HepG2 (cell line): ENCODE measurements at regions not wholly inside any gene's neighbourhood (a gene's known extent, or its start where the extent isn't known, plus 50 kb on each side); places are given as distances from the start of the nearest gene placed in this dataset.

Experiments
- ATAC-seq: fragments of 200-7000 bp; cut with Tn5 transposase; 3 replicates; pipeline ENCODE4 v1.9.1; 2020; ENCODE audit warnings: mild to moderate bottlenecking, moderate library complexity
- BruUV-seq: library from RNA; stranded (reverse); fragments of 400-500 nt; replicated peaks from 2 replicates; lab custom pipeline; 2021; lab: Mats Ljungman, UMichigan
- CTCF ChIA-PET: fragments of 300-600 bp; formaldehyde crosslinking; extraction: SDS; loops from one replicate; lab custom pipeline; 2021; ENCODE audit warnings: low total read pairs, inconsistent platforms, low intra/inter-chr PET ratio; lab: Yijun Ruan, JAX
- POLR2A ChIA-PET: fragments of 350-600 bp; sonication (Branson Sonifier 250); formaldehyde crosslinking; loops from one replicate; lab custom pipeline; 2020; ENCODE audit warnings: antibody characterized with exemption, inconsistent platforms; lab: Yijun Ruan, JAX
- DNase-seq: peaks from one replicate; pipeline ENCODE4 v3.0.0-alpha.2; 2015; ENCODE audit warnings: low spot score
- FAIRE-seq: peaks from 3 replicates; lab custom pipeline; 2011; peaks lifted over from hg19 to GRCh38; lab: Jason Lieb, UNC
- H2AFZ ChIP-seq: one replicate; pipeline ENCODE4 v1.6.1; 2011; ENCODE audit warnings: low read length, inconsistent platforms
- H3K27ac ChIP-seq: fragments of 300-600 bp; 3 replicates; pipeline ENCODE4 v1.8.0; 2011; ENCODE audit warnings: mixed run types, mild to moderate bottlenecking, mixed read lengths, low read length, inconsistent platforms; ENCODE audit not compliant: insufficient read depth; ENCODE audit errors: extremely low read length
- H3K27me3 ChIP-seq, 2 experiments: fragments of 200-600 bp in 1 of 2; 2 replicates in 1 of 2; 3 replicates in 1 of 2; pipeline versions ENCODE4 v1.6.0 to v1.8.0; 2011; ENCODE audit warnings: low read length in 2 of 2, mild to moderate bottlenecking in 2 of 2, moderate library complexity in 2 of 2, inconsistent platforms in 1 of 2; ENCODE audit not compliant: insufficient read depth in 2 of 2, control insufficient read depth in 1 of 2
- H3K36me3 ChIP-seq, 2 experiments: fragments of 200-600 bp in 1 of 2; replicated peaks in 1 of 2; 2 replicates in 1 of 2; 3 replicates in 1 of 2; pipeline versions ENCODE4 v1.5.1 to v1.8.0; 2011; ENCODE audit warnings: low read length in 2 of 2, inconsistent platforms in 1 of 2; ENCODE audit not compliant: insufficient read depth in 2 of 2, control insufficient read depth in 1 of 2
- H3K4me1 ChIP-seq: 2 replicates; pipeline ENCODE4 v1.5.1; 2012; ENCODE audit warnings: low read length, inconsistent platforms; ENCODE audit not compliant: insufficient read depth
- H3K4me2 ChIP-seq: 2 replicates; pipeline ENCODE4 v1.6.0; 2011; ENCODE audit warnings: low read depth, low read length, inconsistent platforms
- H3K4me3 ChIP-seq, 3 experiments: fragments of 200-600 bp in 1 of 3; sonication (generic), shearing (Covaris generic) in 1 of 3; replicated peaks in 1 of 3; 2 replicates each; pipeline ENCODE4 v1.5.1; 2011 to 2016; ENCODE audit warnings: low read length in 3 of 3, inconsistent platforms in 2 of 3, low read depth in 2 of 3, mild to moderate bottlenecking in 2 of 3, control low read depth in 1 of 3, mixed read lengths in 1 of 3; ENCODE audit not compliant: insufficient read depth in 1 of 3
- H3K79me2 ChIP-seq: one replicate; pipeline ENCODE4 v1.6.1; 2011; ENCODE audit warnings: low read length, inconsistent platforms; ENCODE audit not compliant: insufficient read depth
- H3K9ac ChIP-seq: 2 replicates; pipeline ENCODE4 v1.6.0; 2011; ENCODE audit warnings: mild to moderate bottlenecking, low read depth, low read length, inconsistent platforms; ENCODE audit not compliant: insufficient read depth
- H3K9me3 ChIP-seq: 2 replicates; pipeline ENCODE4 v1.5.1; 2012; ENCODE audit warnings: mild to moderate bottlenecking, low read length
- H4K20me1 ChIP-seq: 2 replicates; pipeline ENCODE4 v1.6.0; 2011; ENCODE audit warnings: inconsistent platforms, mild to moderate bottlenecking, low read length, moderate library complexity; ENCODE audit not compliant: insufficient read depth
- BRD4 ChIP-seq: sonication (generic); formaldehyde crosslinking; IDR thresholded peaks from 2 replicates; pipeline ENCODE4 v1.4.0; 2020; ENCODE audit warnings: missing genetic modification reagents
- FOXP1 ChIP-seq, 2 experiments: fragments of 450-650 bp in 1 of 2; IDR thresholded peaks; 2 replicates each; pipeline ENCODE4 v1.6.1; 2017 to 2018; ENCODE audit warnings: antibody characterized with exemption in 1 of 2
- GABPB1 ChIP-seq: IDR thresholded peaks from 2 replicates; pipeline ENCODE4 v1.6.1; 2016; ENCODE audit warnings: mild to moderate bottlenecking, missing genetic modification reagents, moderate library complexity, missing compliant biosample characterization
- GTF2F1 ChIP-seq: fragments of 150-350 bp; IDR thresholded peaks from 2 replicates; pipeline ENCODE4 v1.6.1; 2014; ENCODE audit warnings: low read length
- HNRNPLL ChIP-seq: fragments of 200-400 bp; formaldehyde crosslinking; IDR thresholded peaks from 2 replicates; pipeline ENCODE4 v1.6.1; 2017; ENCODE audit warnings: mild to moderate bottlenecking, low read depth, low read length; ENCODE audit not compliant: poor library complexity, severe bottlenecking
- ISL2 ChIP-seq: sonication (generic); formaldehyde crosslinking; IDR thresholded peaks from 2 replicates; pipeline ENCODE4 v1.5.0; 2020; ENCODE audit warnings: missing genetic modification reagents
- KLF16 ChIP-seq, 2 experiments: sonication (generic) in 1 of 2; formaldehyde crosslinking in 1 of 2; IDR thresholded peaks; 2 replicates each; pipeline versions ENCODE4 v1.6.1 to v1.8.0; 2016 to 2023; ENCODE audit warnings: missing genetic modification reagents in 2 of 2, missing compliant biosample characterization in 1 of 2
- PHB2 ChIP-seq: fragments of 450-650 bp; IDR thresholded peaks from 2 replicates; pipeline ENCODE4 v1.6.1; 2018; ENCODE audit not compliant: partially characterized antibody
- PLRG1 ChIP-seq: fragments of 450-650 bp; conservative IDR thresholded peaks from 2 replicates; pipeline ENCODE4 v1.6.1; 2016
- SRSF9 ChIP-seq: fragments of 200-400 bp; formaldehyde crosslinking; IDR thresholded peaks from 2 replicates; pipeline ENCODE4 v1.6.1; 2018; ENCODE audit warnings: borderline replicate concordance, mild to moderate bottlenecking, low read depth, low read length; ENCODE audit not compliant: insufficient read depth, poor library complexity, severe bottlenecking
- ZBTB7B ChIP-seq: sonication (generic); formaldehyde crosslinking; IDR thresholded peaks from 2 replicates; pipeline ENCODE4 v1.4.0; 2020; ENCODE audit warnings: missing genetic modification reagents
- ZNF274 ChIP-seq: sonication (generic); formaldehyde crosslinking; IDR thresholded peaks from 2 replicates; pipeline ENCODE4 v1.5.1; 2020; ENCODE audit warnings: mild to moderate bottlenecking, missing genetic modification reagents
- ZNF557 ChIP-seq: sonication (generic); formaldehyde crosslinking; IDR thresholded peaks from 2 replicates; pipeline ENCODE4 v1.4.0; 2020; ENCODE audit warnings: missing genetic modification reagents
- ZNF747 ChIP-seq: sonication (generic); formaldehyde crosslinking; IDR thresholded peaks from 2 replicates; pipeline ENCODE4 v1.8.1; 2023; ENCODE audit warnings: missing genetic modification reagents, mild to moderate bottlenecking, borderline replicate concordance
- ZNF749 ChIP-seq: sonication (generic); formaldehyde crosslinking; IDR thresholded peaks from 2 replicates; pipeline ENCODE4 v1.8.0; 2022; ENCODE audit warnings: mild to moderate bottlenecking, missing genetic modification reagents, moderate library complexity, borderline replicate concordance
- ZNF766 ChIP-seq: sonication (generic); formaldehyde crosslinking; IDR thresholded peaks from 2 replicates; pipeline ENCODE4 v1.5.0; 2020; ENCODE audit warnings: missing genetic modification reagents, borderline replicate concordance
- WGBS: methylation state at CpG from one replicate; pipeline ENCODE4 v1.1.6; 2017; ENCODE audit warnings: low lambda C conversion rate; 5-methylcytosine and 5-hydroxymethylcytosine counted together
- in situ Hi-C: cut with HindIII; loops from 2 replicates; pipeline ENCODE4 v1.10.0; 2017; ENCODE audit warnings: low pct_unique_long_range_greater_than_20kb; ENCODE audit not compliant: extremely low pct_ligation_motif_present
- intact Hi-C: fragments of 100-400 bp; cut with micrococcal nuclease; formaldehyde crosslinking; loops from one replicate; pipeline ENCODE4 v1.10.0; 2022; ENCODE audit not compliant: unreplicated experiment
- TF ChIP-seq, protein P1 (sequence below): sonication (generic); formaldehyde crosslinking; conservative IDR thresholded peaks from 2 replicates; pipeline ENCODE4 v1.8.0; 2022; ENCODE audit warnings: missing genetic modification reagents
- TF ChIP-seq, protein P2 (sequence below): sonication (generic); formaldehyde crosslinking; IDR thresholded peaks from 2 replicates; pipeline ENCODE4 v1.8.0; 2022; ENCODE audit warnings: mild to moderate bottlenecking, missing genetic modification reagents
- TF ChIP-seq, protein P3 (sequence below): sonication (generic); formaldehyde crosslinking; IDR thresholded peaks from 2 replicates; pipeline ENCODE4 v1.4.0; 2020; ENCODE audit warnings: missing genetic modification reagents

DNA sequence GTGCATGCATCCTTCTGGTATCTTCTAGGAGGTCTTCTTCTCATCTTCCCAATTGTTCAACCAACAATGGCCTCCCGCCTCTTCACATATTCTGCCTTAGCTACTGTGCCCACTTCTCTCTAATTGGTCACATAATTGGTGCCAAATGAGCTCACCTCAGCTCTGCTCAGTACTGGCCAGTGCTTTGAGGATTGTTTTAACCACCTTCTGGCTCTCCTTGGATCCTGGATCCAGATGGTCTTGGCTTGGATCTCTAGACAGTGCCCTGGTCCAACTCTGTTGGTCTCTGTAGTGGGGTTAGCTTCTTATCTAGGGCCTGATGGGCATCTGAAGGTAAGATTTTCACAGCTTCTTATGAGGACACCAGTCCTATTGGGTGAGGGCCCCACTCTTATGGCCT, 820.8 kb downstream of the TYW1 start:
- Histone ChIP-seq H3K9ac (no peak overlapping the region), H4K20me1 (no peaks in the 10 kb centered on the region), H3K4me2 (no peak overlapping the region), H3K4me1 (no peaks in the 10 kb centered on the region), H3K27me3 (no peaks in the 10 kb centered on the region), H3K27ac (no peak overlapping the region), H3K4me3 (no peak overlapping the region), H3K36me3 (no peaks in the 10 kb centered on the region)
- in situ Hi-C loops = no loop called here
- no peak for ATAC-seq
- BruUV-seq = no TSS peak
- no peak for DNase-seq
- POLR2A ChIA-PET = no interaction called here
- intact Hi-C loops = no loop called here
- no peak for FAIRE-seq
- no peak for TF ChIP-seq PLRG1
- TF ChIP-seq SRSF9 = no peak
- no peak for TF ChIP-seq ZNF274 (CRISPR knock-in tag)
- TF ChIP-seq BRD4 (CRISPR knock-in tag) = no peak
- no peak for TF ChIP-seq ZNF749 (CRISPR knock-in tag)
- no peak for TF ChIP-seq ZNF557
- TF ChIP-seq HNRNPLL = no peak
- TF ChIP-seq GABPB1 (CRISPR knock-in tag) = no peak
- TF ChIP-seq, all 625 proteins: peak for 0
- 29% methylated on average over 1 of the region's 1 CpG for WGBS
- Histone ChIP-seq H3K79me2 (no peaks in the 10 kb centered on the region), H3K9me3 (no peaks in the 10 kb centered on the region), H2AFZ (no peak overlapping the region)
- CTCF ChIA-PET = no interaction called here

DNA sequence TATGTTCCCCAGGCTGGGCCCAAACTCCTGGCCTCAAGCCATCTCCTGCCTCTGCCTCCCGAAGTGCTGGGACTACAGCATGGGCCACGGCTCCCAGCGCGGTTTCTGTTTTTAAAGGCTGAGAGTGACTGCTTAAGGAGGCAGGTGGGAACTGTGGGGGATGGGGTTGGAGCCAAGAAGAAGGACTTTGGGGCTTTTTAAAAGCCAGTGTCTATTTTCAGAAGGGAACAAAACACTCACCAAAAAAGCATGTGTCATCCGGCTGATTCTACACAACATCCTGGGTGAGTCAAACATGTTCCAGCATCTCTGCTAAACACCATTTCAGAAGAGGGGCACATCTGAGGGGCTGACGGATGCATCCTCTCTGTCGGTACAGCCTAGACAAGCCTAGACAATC, 824.5 kb downstream of the TYW1 start:
- no peaks in the 10 kb centered on the region for H3K27me3 ChIP-seq
- ATAC-seq (no peak), DNase-seq (no peak), FAIRE-seq (no peak)
- H3K4me2 ChIP-seq = no peak overlapping the region
- intact Hi-C loops = no loop called here
- H3K36me3 ChIP-seq = no peaks in the 10 kb centered on the region
- ChIA-PET CTCF (no interaction called here), POLR2A (no interaction called here)
- WGBS = 61% methylated on average over 7 of the region's 7 CpGs
- in situ Hi-C loops = no loop called here
- H3K9me3 ChIP-seq = no peaks in the 10 kb centered on the region
- H3K27ac ChIP-seq = no peak overlapping the region
- H3K79me2 ChIP-seq = no peaks in the 10 kb centered on the region
- H4K20me1 ChIP-seq = no peaks in the 10 kb centered on the region
- BruUV-seq = no TSS peak
- no peaks in the 10 kb centered on the region for H3K4me1 ChIP-seq
- H2AFZ ChIP-seq = no peak overlapping the region
- H3K4me3 ChIP-seq = no peak overlapping the region
- H3K9ac ChIP-seq = no peak overlapping the region
- TF ChIP-seq ISL2 = no peak
- no peak for TF ChIP-seq FOXP1 (IDR thresholded peaks at IDR 0.05)
- TF ChIP-seq FOXP1 (CRISPR knock-in tag; IDR thresholded peaks at IDR 0.05) = no peak
- TF ChIP-seq KLF16 (CRISPR knock-in tag; IDR thresholded peaks at IDR 0.05) = no peak
- TF ChIP-seq GTF2F1 = no peak
- TF ChIP-seq, protein P1, sequence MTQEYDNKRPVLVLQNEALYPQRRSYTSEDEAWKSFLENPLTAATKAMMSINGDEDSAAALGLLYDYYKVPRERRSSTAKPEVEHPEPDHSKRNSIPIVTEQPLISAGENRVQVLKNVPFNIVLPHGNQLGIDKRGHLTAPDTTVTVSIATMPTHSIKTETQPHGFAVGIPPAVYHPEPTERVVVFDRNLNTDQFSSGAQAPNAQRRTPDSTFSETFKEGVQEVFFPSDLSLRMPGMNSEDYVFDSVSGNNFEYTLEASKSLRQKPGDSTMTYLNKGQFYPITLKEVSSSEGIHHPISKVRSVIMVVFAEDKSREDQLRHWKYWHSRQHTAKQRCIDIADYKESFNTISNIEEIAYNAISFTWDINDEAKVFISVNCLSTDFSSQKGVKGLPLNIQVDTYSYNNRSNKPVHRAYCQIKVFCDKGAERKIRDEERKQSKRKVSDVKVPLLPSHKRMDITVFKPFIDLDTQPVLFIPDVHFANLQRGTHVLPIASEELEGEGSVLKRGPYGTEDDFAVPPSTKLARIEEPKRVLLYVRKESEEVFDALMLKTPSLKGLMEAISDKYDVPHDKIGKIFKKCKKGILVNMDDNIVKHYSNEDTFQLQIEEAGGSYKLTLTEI (CRISPR knock-in tag) = no peak
- no peak for TF ChIP-seq PHB2
- TF ChIP-seq, protein P2, sequence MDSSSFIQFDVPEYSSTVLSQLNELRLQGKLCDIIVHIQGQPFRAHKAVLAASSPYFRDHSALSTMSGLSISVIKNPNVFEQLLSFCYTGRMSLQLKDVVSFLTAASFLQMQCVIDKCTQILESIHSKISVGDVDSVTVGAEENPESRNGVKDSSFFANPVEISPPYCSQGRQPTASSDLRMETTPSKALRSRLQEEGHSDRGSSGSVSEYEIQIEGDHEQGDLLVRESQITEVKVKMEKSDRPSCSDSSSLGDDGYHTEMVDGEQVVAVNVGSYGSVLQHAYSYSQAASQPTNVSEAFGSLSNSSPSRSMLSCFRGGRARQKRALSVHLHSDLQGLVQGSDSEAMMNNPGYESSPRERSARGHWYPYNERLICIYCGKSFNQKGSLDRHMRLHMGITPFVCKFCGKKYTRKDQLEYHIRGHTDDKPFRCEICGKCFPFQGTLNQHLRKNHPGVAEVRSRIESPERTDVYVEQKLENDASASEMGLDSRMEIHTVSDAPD (CRISPR knock-in tag) = no peak
- no peak for TF ChIP-seq ZBTB7B (CRISPR knock-in tag)
- TF ChIP-seq, protein P3, sequence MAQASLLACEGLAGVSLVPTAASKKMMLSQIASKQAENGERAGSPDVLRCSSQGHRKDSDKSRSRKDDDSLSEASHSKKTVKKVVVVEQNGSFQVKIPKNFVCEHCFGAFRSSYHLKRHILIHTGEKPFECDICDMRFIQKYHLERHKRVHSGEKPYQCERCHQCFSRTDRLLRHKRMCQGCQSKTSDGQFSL = no peak
- TF ChIP-seq ZNF747 (CRISPR knock-in tag) = no peak
- TF ChIP-seq ZNF766 (CRISPR knock-in tag) = no peak
